ENCODE measurements at regions not wholly inside any gene's neighbourhood (a gene's known extent, or its start where the extent isn't known, plus 50 kb on each side); places are given as distances from the start of the nearest gene placed in this dataset.
A peak's percentile ranks its signal among the peaks of the same experiment; 100 is the strongest.

DNA sequence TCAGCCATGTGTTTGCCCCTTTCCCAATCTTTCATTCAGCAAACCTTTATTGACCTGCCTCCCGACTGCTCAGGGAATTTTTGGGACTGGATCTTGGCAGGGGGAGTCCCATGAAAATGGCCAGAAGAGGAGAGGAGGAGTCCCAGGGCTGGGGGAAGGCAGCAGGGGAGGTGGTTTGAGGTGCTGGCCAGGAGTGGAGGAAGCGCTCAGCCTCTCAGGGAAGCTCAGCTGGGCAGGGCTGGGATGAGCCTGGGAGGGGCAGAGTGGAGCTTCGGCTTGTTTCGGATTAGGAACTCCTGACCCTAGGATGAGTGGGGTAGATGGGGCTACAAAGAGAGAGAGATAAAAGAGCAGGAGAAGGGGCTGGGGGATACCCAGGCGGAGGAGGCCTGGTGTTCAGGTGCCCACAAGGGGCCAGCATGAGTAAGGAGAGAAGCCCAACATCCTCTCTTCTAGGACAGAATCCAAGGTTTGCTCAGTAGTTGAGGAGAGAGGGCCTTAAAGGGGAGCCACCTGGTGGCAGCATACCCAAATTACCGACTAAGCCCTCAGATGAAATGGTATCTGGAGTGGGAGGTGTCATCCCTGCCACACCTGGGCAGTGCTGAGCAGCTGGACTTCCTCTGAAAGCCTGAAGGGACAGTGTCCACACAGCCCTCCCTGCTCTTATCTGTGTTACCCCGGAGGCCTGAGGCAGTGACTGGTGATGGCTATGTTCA is 91.1 kb downstream of the INHBB start:
- no TSS peak for BruUV-seq (replicated peaks)
- Mint-ChIP-seq H3K27ac (ENCODE audit: unreplicated experiment) (no peak overlapping the region), H3K4me3 (ENCODE audit: low read depth, unreplicated experiment) (no peak overlapping the region), H3K9me3 (ENCODE audit: low read depth, unreplicated experiment) (no peaks in the 10 kb centered on the region), H3K4me1 (ENCODE audit: low read depth, unreplicated experiment) (peaks cover 5% of the 10 kb centered on the region), H3K36me3 (ENCODE audit: insufficient read depth, unreplicated experiment) (peaks cover under 1% of the 10 kb centered on the region), H3K27me3 (ENCODE audit: unreplicated experiment) (peaks cover 65% of the 10 kb centered on the region)
- CTCF ChIA-PET, result interaction anchor here (0.6 to 1.2 kb wide), 2 partner anchors 33 to 94 kb away, joined by 3 to 4 read pairs; no protein-coding TSS in a partner anchor
- DNase-seq, result peak; percentile 57
- TF ChIP-seq, protein P1, sequence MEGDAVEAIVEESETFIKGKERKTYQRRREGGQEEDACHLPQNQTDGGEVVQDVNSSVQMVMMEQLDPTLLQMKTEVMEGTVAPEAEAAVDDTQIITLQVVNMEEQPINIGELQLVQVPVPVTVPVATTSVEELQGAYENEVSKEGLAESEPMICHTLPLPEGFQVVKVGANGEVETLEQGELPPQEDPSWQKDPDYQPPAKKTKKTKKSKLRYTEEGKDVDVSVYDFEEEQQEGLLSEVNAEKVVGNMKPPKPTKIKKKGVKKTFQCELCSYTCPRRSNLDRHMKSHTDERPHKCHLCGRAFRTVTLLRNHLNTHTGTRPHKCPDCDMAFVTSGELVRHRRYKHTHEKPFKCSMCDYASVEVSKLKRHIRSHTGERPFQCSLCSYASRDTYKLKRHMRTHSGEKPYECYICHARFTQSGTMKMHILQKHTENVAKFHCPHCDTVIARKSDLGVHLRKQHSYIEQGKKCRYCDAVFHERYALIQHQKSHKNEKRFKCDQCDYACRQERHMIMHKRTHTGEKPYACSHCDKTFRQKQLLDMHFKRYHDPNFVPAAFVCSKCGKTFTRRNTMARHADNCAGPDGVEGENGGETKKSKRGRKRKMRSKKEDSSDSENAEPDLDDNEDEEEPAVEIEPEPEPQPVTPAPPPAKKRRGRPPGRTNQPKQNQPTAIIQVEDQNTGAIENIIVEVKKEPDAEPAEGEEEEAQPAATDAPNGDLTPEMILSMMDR (IDR thresholded peaks at IDR 0.05; ENCODE audit: unreplicated experiment), result peak; percentile 39
- intact Hi-C loops (cut with micrococcal nuclease; ENCODE audit: unreplicated experiment), result no loop called here

DNA sequence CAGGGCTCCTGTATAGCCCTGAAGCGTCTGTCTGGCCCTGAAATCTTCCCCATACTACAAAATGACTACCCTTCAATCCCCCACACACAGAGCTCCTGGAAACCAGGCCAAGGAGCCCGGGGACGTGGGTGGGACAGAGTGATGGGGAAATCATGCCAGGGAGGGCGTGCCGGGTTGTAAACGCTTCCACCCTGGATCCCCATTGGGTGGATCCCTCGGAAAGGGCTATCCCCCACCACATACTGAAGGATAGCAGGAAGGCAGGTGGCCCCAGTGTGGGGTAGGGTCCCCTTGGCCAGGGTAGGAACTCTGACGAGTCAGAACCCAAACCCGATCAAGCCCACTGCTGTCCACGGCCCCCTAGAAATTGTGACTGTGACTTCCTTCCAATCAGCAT is 91.7 kb downstream of the INHBB start:
- H3K4me1 Mint-ChIP-seq (ENCODE audit: low read depth, unreplicated experiment), result peaks cover 9% of the 10 kb centered on the region
- peaks cover 65% of the 10 kb centered on the region for H3K27me3 Mint-ChIP-seq (ENCODE audit: unreplicated experiment)
- TF ChIP-seq, protein P1 (IDR thresholded peaks at IDR 0.05; ENCODE audit: unreplicated experiment), result no peak
- H3K9me3 Mint-ChIP-seq (ENCODE audit: low read depth, unreplicated experiment), result no peaks in the 10 kb centered on the region
- CTCF ChIA-PET, result no interaction called here
- no peak overlapping the region for H3K4me3 Mint-ChIP-seq (ENCODE audit: low read depth, unreplicated experiment)
- no TSS peak for BruUV-seq (replicated peaks)
- no peak for DNase-seq
- peaks cover 6% of the 10 kb centered on the region for H3K36me3 Mint-ChIP-seq (ENCODE audit: insufficient read depth, unreplicated experiment)
- no peak overlapping the region for H3K27ac Mint-ChIP-seq (ENCODE audit: unreplicated experiment)
- intact Hi-C loops (cut with micrococcal nuclease; ENCODE audit: unreplicated experiment), result no loop called here

DNA sequence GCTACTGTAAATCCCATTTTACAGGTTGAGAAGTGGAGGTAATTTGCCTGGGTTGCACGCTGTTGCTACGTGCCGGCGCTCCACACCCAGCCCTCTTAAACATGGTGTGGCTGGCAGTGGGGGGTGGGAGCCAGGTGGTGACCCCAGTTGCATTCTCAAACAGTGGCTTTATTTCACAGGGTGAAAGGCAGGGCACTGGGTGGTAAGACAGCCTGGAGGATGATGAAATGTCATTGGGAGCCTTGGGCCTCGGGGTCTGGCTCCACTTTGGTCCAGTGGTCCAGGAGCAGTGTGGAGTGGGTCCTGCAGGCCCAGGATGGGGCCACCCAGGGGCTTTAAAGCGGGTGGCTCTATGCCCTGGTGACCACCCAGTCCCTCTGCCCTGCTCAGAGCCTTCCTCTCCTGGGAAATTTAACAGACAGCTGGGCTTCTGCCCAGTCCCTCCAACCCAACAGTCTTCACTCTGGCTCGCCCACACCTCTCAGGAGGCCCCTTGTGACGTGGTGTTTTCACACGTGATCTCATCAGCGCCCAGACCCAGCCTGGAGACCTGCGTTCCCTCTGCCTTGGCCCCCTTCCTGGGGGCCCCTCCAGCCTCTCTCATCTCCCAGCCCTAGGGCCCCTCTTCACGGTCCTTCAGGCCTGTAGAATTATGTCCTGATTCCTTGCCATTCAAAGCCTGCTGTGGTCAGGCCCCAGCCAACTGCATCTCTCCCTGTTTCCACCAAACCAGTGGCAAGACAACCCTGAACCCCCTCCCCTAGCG is 92.5 kb downstream of the INHBB start:
- H3K4me3 Mint-ChIP-seq (ENCODE audit: low read depth, unreplicated experiment), result no peak overlapping the region
- H3K27ac Mint-ChIP-seq (ENCODE audit: unreplicated experiment), result no peak overlapping the region
- CTCF ChIA-PET, result no interaction called here
- peaks cover 8% of the 10 kb centered on the region for H3K36me3 Mint-ChIP-seq (ENCODE audit: insufficient read depth, unreplicated experiment)
- TF ChIP-seq, protein P1 (IDR thresholded peaks at IDR 0.05; ENCODE audit: unreplicated experiment), result no peak
- no TSS peak for BruUV-seq (replicated peaks)
- intact Hi-C loops (cut with micrococcal nuclease; ENCODE audit: unreplicated experiment), result no loop called here
- DNase-seq, result no peak
- H3K4me1 Mint-ChIP-seq (ENCODE audit: low read depth, unreplicated experiment), result peaks cover 9% of the 10 kb centered on the region
- H3K27me3 Mint-ChIP-seq (ENCODE audit: unreplicated experiment), result peaks cover 60% of the 10 kb centered on the region
- no peaks in the 10 kb centered on the region for H3K9me3 Mint-ChIP-seq (ENCODE audit: low read depth, unreplicated experiment)

DNA sequence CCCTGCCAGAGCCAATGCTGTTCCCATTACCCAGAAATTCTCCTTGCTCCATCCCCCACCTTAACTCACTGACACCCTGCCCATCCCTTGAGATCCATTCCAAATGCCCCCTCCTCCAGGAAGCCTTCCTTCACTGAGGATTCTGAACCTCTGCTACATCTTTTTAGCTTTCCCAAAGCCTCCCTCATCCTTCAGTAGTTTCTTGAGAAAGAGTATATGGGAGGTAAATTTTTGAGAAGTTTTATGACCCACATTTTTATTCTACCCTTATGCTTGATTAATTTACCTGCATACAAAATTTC is 93.1 kb downstream of the INHBB start:
- Mint-ChIP-seq H3K27ac (ENCODE audit: unreplicated experiment) (no peak overlapping the region), H3K27me3 (ENCODE audit: unreplicated experiment) (peaks cover 66% of the 10 kb centered on the region), H3K9me3 (ENCODE audit: low read depth, unreplicated experiment) (no peaks in the 10 kb centered on the region), H3K4me1 (ENCODE audit: low read depth, unreplicated experiment) (peaks cover 9% of the 10 kb centered on the region), H3K36me3 (ENCODE audit: insufficient read depth, unreplicated experiment) (peaks cover 8% of the 10 kb centered on the region), H3K4me3 (ENCODE audit: low read depth, unreplicated experiment) (no peak overlapping the region)
- no TSS peak for BruUV-seq (replicated peaks)
- CTCF ChIA-PET, result interaction anchor here (0.5 kb wide), 1 partner anchor 153 kb away, joined by 4 read pairs; no protein-coding TSS in a partner anchor
- DNase-seq, result no peak
- intact Hi-C loops (cut with micrococcal nuclease; ENCODE audit: unreplicated experiment), result no loop called here
- TF ChIP-seq, protein P1 (IDR thresholded peaks at IDR 0.05; ENCODE audit: unreplicated experiment), result no peak

All from Calu3 (cell line).